ENCODE measurements at regions not wholly inside any gene's neighbourhood (a gene's known extent, or its start where the extent isn't known, plus 50 kb on each side); places are given as distances from the start of the nearest gene placed in this dataset.
A peak's percentile ranks its signal among the peaks of the same experiment; 100 is the strongest.

GRCh38 chr3:22940285-22940684, 262.8 kb upstream of the UBE2E2 start:
- no peaks in the 10 kb centered on the region for H3K9me3 ChIP-seq (replicated peaks in 1 of 11)
- H3K27me3 ChIP-seq, result no peaks in the 10 kb centered on the region
- H3K9ac ChIP-seq, result no peak overlapping the region
- no peaks in the 10 kb centered on the region for H4K20me1 ChIP-seq
- H3K4me1 ChIP-seq, result no peaks in the 10 kb centered on the region
- H3K27ac ChIP-seq, result no peak overlapping the region
- H3K4me3 ChIP-seq, result no peak overlapping the region
- no peak for TF ChIP-seq Cebpa-rat (IDR thresholded peaks at IDR 0.05)
- H3K4me2 ChIP-seq, result no peak overlapping the region
- H3K36me3 ChIP-seq, result no peaks in the 10 kb centered on the region

GRCh38 chr3:22942981-22943380, 260.1 kb upstream of the UBE2E2 start:
- H3K9ac ChIP-seq, result no peak overlapping the region
- H3K36me3 ChIP-seq, result no peaks in the 10 kb centered on the region
- H3K9me3 ChIP-seq (replicated peaks in 1 of 11), result no peaks in the 10 kb centered on the region
- no peaks in the 10 kb centered on the region for H3K27me3 ChIP-seq
- TF ChIP-seq Cebpa-rat (IDR thresholded peaks at IDR 0.05), result no peak
- H3K4me2 ChIP-seq, result no peak overlapping the region
- H4K20me1 ChIP-seq, result no peaks in the 10 kb centered on the region
- no peak overlapping the region for H3K27ac ChIP-seq
- H3K4me3 ChIP-seq, result no peak overlapping the region
- H3K4me1 ChIP-seq, result no peaks in the 10 kb centered on the region

GRCh38 chr3:22947851-22948250, 255.3 kb upstream of the UBE2E2 start:
- TF ChIP-seq Cebpa-rat (IDR thresholded peaks at IDR 0.05), result no peak
- H3K9me3 ChIP-seq (replicated peaks in 1 of 11), result peaks cover 0 to 8% (median 0%) of the 10 kb centered on the region in 11 experiments; a peak in 4 of 22 replicates
- no peaks in the 10 kb centered on the region for H3K27me3 ChIP-seq
- H3K9ac ChIP-seq, result no peak overlapping the region
- no peak overlapping the region for H3K27ac ChIP-seq
- H3K4me1 ChIP-seq, result no peaks in the 10 kb centered on the region
- no peaks in the 10 kb centered on the region for H3K36me3 ChIP-seq
- H3K4me3 ChIP-seq, result no peak overlapping the region
- no peaks in the 10 kb centered on the region for H4K20me1 ChIP-seq
- H3K4me2 ChIP-seq, result no peak overlapping the region

GRCh38 chr3:22951910-22952309, 251.2 kb upstream of the UBE2E2 start:
- H3K27ac ChIP-seq, result no peak overlapping the region
- peaks cover 0 to 9% (median 0%) of the 10 kb centered on the region in 11 experiments; a peak in 4 of 22 replicates for H3K9me3 ChIP-seq (replicated peaks in 1 of 11)
- H3K9ac ChIP-seq, result no peak overlapping the region
- no peaks in the 10 kb centered on the region for H4K20me1 ChIP-seq
- H3K36me3 ChIP-seq, result no peaks in the 10 kb centered on the region
- no peak overlapping the region for H3K4me2 ChIP-seq
- H3K4me3 ChIP-seq, result no peak overlapping the region
- no peaks in the 10 kb centered on the region for H3K27me3 ChIP-seq
- no peaks in the 10 kb centered on the region for H3K4me1 ChIP-seq
- no peak for TF ChIP-seq Cebpa-rat (IDR thresholded peaks at IDR 0.05)

- Histone ChIP-seq H3K27me3 (no peaks in the 10 kb centered on the region), H3K4me1 (no peaks in the 10 kb centered on the region), H3K9ac (no peak overlapping the region), H4K20me1 (no peaks in the 10 kb centered on the region), H3K9me3 (replicated peaks in 1 of 11) (peaks cover 0 to 9% (median 0%) of the 10 kb centered on the region in 11 experiments; a peak in 4 of 22 replicates), H3K27ac (no peak overlapping the region), H3K4me2 (no peak overlapping the region), H3K4me3 (no peak overlapping the region), H3K36me3 (no peaks in the 10 kb centered on the region)
- TF ChIP-seq Cebpa-rat (IDR thresholded peaks at IDR 0.05), result no peak
Observed at GRCh38 chr3:22952860-22953259, 250.3 kb upstream of the UBE2E2 start.

GRCh38 chr3:22959593-22959992, 243.5 kb upstream of the UBE2E2 start:
- Histone ChIP-seq H3K36me3 (no peaks in the 10 kb centered on the region), H3K4me3 (no peak overlapping the region), H3K4me1 (peaks cover 0 to 14% (median 0%) of the 10 kb centered on the region in 10 experiments; a peak in 5 of 20 replicates), H3K27ac (no peak overlapping the region), H3K4me2 (peak overlapping the region in 2 of 11 experiments; percentile 20 to 28; a peak in 3 of 22 replicates), H3K9me3 (replicated peaks in 1 of 11) (no peaks in the 10 kb centered on the region), H3K9ac (peak overlapping the region in 1 of 11 experiments; percentile 35; a peak in 1 of 22 replicates), H3K27me3 (no peaks in the 10 kb centered on the region), H4K20me1 (peaks cover 0 to 5% (median 0%) of the 10 kb centered on the region in 11 experiments; a peak in 1 of 22 replicates)
- no peak for TF ChIP-seq Cebpa-rat (IDR thresholded peaks at IDR 0.05)

- H3K27me3 ChIP-seq, result no peaks in the 10 kb centered on the region
- H3K9ac ChIP-seq, result peak overlapping the region in 1 of 11 experiments; percentile 35; a peak in 1 of 22 replicates
- H3K4me2 ChIP-seq, result peak overlapping the region in 2 of 11 experiments; percentile 20 to 28; a peak in 1 of 22 replicates
- no peak overlapping the region for H3K27ac ChIP-seq
- no peak overlapping the region for H3K4me3 ChIP-seq
- H3K4me1 ChIP-seq, result peaks cover 0 to 14% (median 0%) of the 10 kb centered on the region in 10 experiments; a peak in 5 of 20 replicates
- no peaks in the 10 kb centered on the region for H3K9me3 ChIP-seq (replicated peaks in 1 of 11)
- TF ChIP-seq Cebpa-rat (IDR thresholded peaks at IDR 0.05), result no peak
- H3K36me3 ChIP-seq, result no peaks in the 10 kb centered on the region
- H4K20me1 ChIP-seq, result peaks cover 0 to 5% (median 0%) of the 10 kb centered on the region in 11 experiments; a peak in 1 of 22 replicates
Observed at GRCh38 chr3:22960105-22960984, 242.8 kb upstream of the UBE2E2 start.

- no peaks in the 10 kb centered on the region for H3K36me3 ChIP-seq
- no peak overlapping the region for H3K27ac ChIP-seq
- H4K20me1 ChIP-seq, result peaks cover 0 to 5% (median 0%) of the 10 kb centered on the region in 11 experiments; a peak in 1 of 22 replicates
- no peaks in the 10 kb centered on the region for H3K27me3 ChIP-seq
- H3K4me2 ChIP-seq, result no peak overlapping the region
- no peak overlapping the region for H3K9ac ChIP-seq
- no peaks in the 10 kb centered on the region for H3K9me3 ChIP-seq (replicated peaks in 1 of 11)
- H3K4me1 ChIP-seq, result peaks cover 0 to 14% (median 0%) of the 10 kb centered on the region in 10 experiments; a peak in 5 of 20 replicates
- TF ChIP-seq Cebpa-rat (IDR thresholded peaks at IDR 0.05), result no peak
- no peak overlapping the region for H3K4me3 ChIP-seq
Observed at GRCh38 chr3:22962244-22962643, 240.9 kb upstream of the UBE2E2 start.

GRCh38 chr3:22966349-22966748, 236.8 kb upstream of the UBE2E2 start:
- H3K27me3 ChIP-seq, result no peaks in the 10 kb centered on the region
- no peak overlapping the region for H3K27ac ChIP-seq
- H3K4me2 ChIP-seq, result no peak overlapping the region
- H3K36me3 ChIP-seq, result no peaks in the 10 kb centered on the region
- TF ChIP-seq Cebpa-rat (IDR thresholded peaks at IDR 0.05), result no peak
- H3K9me3 ChIP-seq (replicated peaks in 1 of 11), result no peaks in the 10 kb centered on the region
- H4K20me1 ChIP-seq, result no peaks in the 10 kb centered on the region
- peaks cover 0 to 6% (median 0%) of the 10 kb centered on the region in 10 experiments; a peak in 4 of 20 replicates for H3K4me1 ChIP-seq
- H3K4me3 ChIP-seq, result no peak overlapping the region
- no peak overlapping the region for H3K9ac ChIP-seq
